22Rv1 (cell line): ENCODE measurements at regions not wholly inside any gene's neighbourhood (a gene's known extent, or its start where the extent isn't known, plus 50 kb on each side); places are given as distances from the start of the nearest gene placed in this dataset.

Source experiments
- ZFX ChIP-seq: fragments of 450-650 bp; IDR thresholded peaks from 2 replicates; pipeline ENCODE4 v1.6.1; 2017; ENCODE audit warnings: antibody characterized with exemption, borderline replicate concordance
- TF ChIP-seq, protein P1 (sequence below): fragments of 450-650 bp; IDR thresholded peaks from 2 replicates; pipeline ENCODE4 v1.5.1; 2017; ENCODE audit warnings: mild to moderate bottlenecking

DNA sequence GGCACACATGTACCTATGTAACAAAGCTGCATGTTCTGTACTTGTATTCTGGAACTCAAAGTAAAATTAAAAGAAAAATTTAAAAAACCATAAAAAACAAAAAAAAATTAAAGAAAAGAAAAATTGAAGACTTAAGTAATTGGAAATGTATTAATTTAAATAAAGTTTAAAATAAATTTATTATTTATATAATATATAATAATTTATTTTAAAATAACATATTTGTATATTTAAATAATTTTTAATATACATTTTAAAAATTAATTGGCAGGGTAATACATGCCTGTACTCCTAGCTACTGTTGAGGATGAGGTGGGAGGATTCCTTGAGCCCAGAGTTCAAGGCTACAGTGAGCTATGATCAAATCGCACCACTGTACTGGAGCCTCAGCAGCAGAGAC is 1830.6 kb upstream of the CELF4 start:
- TF ChIP-seq, protein P1, sequence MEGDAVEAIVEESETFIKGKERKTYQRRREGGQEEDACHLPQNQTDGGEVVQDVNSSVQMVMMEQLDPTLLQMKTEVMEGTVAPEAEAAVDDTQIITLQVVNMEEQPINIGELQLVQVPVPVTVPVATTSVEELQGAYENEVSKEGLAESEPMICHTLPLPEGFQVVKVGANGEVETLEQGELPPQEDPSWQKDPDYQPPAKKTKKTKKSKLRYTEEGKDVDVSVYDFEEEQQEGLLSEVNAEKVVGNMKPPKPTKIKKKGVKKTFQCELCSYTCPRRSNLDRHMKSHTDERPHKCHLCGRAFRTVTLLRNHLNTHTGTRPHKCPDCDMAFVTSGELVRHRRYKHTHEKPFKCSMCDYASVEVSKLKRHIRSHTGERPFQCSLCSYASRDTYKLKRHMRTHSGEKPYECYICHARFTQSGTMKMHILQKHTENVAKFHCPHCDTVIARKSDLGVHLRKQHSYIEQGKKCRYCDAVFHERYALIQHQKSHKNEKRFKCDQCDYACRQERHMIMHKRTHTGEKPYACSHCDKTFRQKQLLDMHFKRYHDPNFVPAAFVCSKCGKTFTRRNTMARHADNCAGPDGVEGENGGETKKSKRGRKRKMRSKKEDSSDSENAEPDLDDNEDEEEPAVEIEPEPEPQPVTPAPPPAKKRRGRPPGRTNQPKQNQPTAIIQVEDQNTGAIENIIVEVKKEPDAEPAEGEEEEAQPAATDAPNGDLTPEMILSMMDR, result no peak
- TF ChIP-seq ZFX, result no peak
